Neural cell (in vitro differentiated cells): ENCODE measurements at regions not wholly inside any gene's neighbourhood (a gene's known extent, or its start where the extent isn't known, plus 50 kb on each side); places are given as distances from the start of the nearest gene placed in this dataset.

ENCODE experiments used
- H2AFZ ChIP-seq: fragments of 200-600, 300-800 bp; sonication (generic), shearing (Covaris generic); 2 replicates; pipeline ENCODE4 v1.6.0; 2014; ENCODE audit warnings: low read depth, mild to moderate bottlenecking, antibody characterized with exemption, low read length, moderate library complexity
- H3F3A ChIP-seq: fragments of 200-600 bp; shearing (Covaris generic); 2 replicates; pipeline ENCODE4 v1.6.1; 2016; ENCODE audit warnings: mild to moderate bottlenecking, moderate library complexity, mixed read lengths, antibody characterized with exemption, low read length; ENCODE audit not compliant: insufficient read depth, poor library complexity, severe bottlenecking
- H3K27ac ChIP-seq: fragments of 200-600, 300-800 bp; sonication (generic), shearing (Covaris generic); 2 replicates; pipeline ENCODE4 v1.5.1; 2014; ENCODE audit warnings: mild to moderate bottlenecking, low read length, moderate library complexity
- H3K27me3 ChIP-seq: fragments of 300-800, 200-600 bp; sonication (generic), shearing (Covaris generic); 2 replicates; pipeline ENCODE4 v1.6.0; 2014; ENCODE audit warnings: mild to moderate bottlenecking, low read depth, low read length, moderate library complexity; ENCODE audit not compliant: insufficient read depth
- H3K36me3 ChIP-seq: fragments of 300-800, 200-600 bp; sonication (generic), shearing (Covaris generic); 2 replicates; pipeline ENCODE4 v1.5.1; 2014; ENCODE audit warnings: mild to moderate bottlenecking, antibody characterized with exemption, low read length, moderate library complexity; ENCODE audit not compliant: insufficient read depth
- H3K4me2 ChIP-seq: fragments of 300-800, 200-600 bp; sonication (generic), shearing (Covaris generic); 2 replicates; pipeline ENCODE4 v1.6.0; 2014; ENCODE audit warnings: mild to moderate bottlenecking, low read length
- H3K4me3 ChIP-seq: fragments of 300-800, 200-600 bp; sonication (generic), shearing (Covaris generic); 2 replicates; pipeline ENCODE4 v1.5.1; 2014; ENCODE audit warnings: mild to moderate bottlenecking, low read length, moderate library complexity
- H3K79me2 ChIP-seq: fragments of 200-600 bp; shearing (Covaris generic); replicated peaks from 2 replicates; pipeline ENCODE4 v1.6.0; 2014; ENCODE audit warnings: mild to moderate bottlenecking, low read length, moderate library complexity; ENCODE audit not compliant: insufficient read depth
- H3K9ac ChIP-seq: fragments of 300-800, 200-600 bp; sonication (generic), shearing (Covaris generic); 2 replicates; pipeline ENCODE4 v1.6.1; 2016; ENCODE audit warnings: mild to moderate bottlenecking, low read length, mixed read lengths
- H3K9me2 ChIP-seq: fragments of 200-600 bp; shearing (Covaris generic); 2 replicates; pipeline ENCODE4 v1.6.1; 2016; ENCODE audit warnings: mild to moderate bottlenecking, low read length, mixed read lengths; ENCODE audit not compliant: insufficient read depth
- H3K9me3 ChIP-seq: fragments of 200-600, 300-800 bp; sonication (generic), shearing (Covaris generic); 2 replicates; pipeline ENCODE4 v1.6.1; 2016; ENCODE audit warnings: mild to moderate bottlenecking, mixed run types, low read length, moderate library complexity, mixed read lengths
- H4K20me1 ChIP-seq: fragments of 200-600 bp; shearing (Covaris generic); 2 replicates; pipeline ENCODE4 v1.6.1; 2016; ENCODE audit warnings: mild to moderate bottlenecking, mixed run types; ENCODE audit not compliant: insufficient read depth
- EP300 ChIP-seq: fragments of 450-650 bp; conservative IDR thresholded peaks from 2 replicates; pipeline ENCODE4 v1.6.1; 2014; ENCODE audit warnings: antibody characterized with exemption, mild to moderate bottlenecking, moderate library complexity; ENCODE audit not compliant: poor library complexity, severe bottlenecking
- EZH2 ChIP-seq: fragments of 200-600, 300-800 bp; shearing (Covaris generic), sonication (generic); IDR thresholded peaks from 2 replicates; pipeline ENCODE4 v1.6.1; 2014; ENCODE audit warnings: antibody characterized with exemption, low read length, borderline replicate concordance, mild to moderate bottlenecking; ENCODE audit not compliant: insufficient read depth, poor library complexity, severe bottlenecking
- MXI1 ChIP-seq: fragments of 450-650 bp; conservative IDR thresholded peaks from 2 replicates; pipeline ENCODE4 v1.6.1; 2014; ENCODE audit warnings: antibody characterized with exemption, mild to moderate bottlenecking; ENCODE audit not compliant: poor library complexity, severe bottlenecking
- POLR2AphosphoS5 ChIP-seq: IDR thresholded peaks from 2 replicates; pipeline ENCODE4 v1.6.1; 2012
- RAD21 ChIP-seq: fragments of 450-650 bp; conservative IDR thresholded peaks from 2 replicates; pipeline ENCODE4 v1.6.1; 2014; ENCODE audit warnings: antibody characterized with exemption, mild to moderate bottlenecking, moderate library complexity
- REST ChIP-seq: IDR thresholded peaks from 2 replicates; pipeline ENCODE4 v1.6.1; 2012; ENCODE audit warnings: borderline replicate concordance
- SMC3 ChIP-seq: fragments of 450-650 bp; conservative IDR thresholded peaks from 2 replicates; pipeline ENCODE4 v1.6.1; 2014; ENCODE audit warnings: antibody characterized with exemption, mild to moderate bottlenecking, moderate library complexity; ENCODE audit not compliant: poor library complexity
- TAF1 ChIP-seq: IDR thresholded peaks from 2 replicates; pipeline ENCODE4 v1.6.1; 2012; ENCODE audit warnings: low read depth
- TF ChIP-seq, protein P1 (sequence below): fragments of 450-650 bp; IDR thresholded peaks from 2 replicates; pipeline ENCODE4 v1.5.1; 2014; ENCODE audit warnings: antibody characterized with exemption, mild to moderate bottlenecking, moderate library complexity; ENCODE audit not compliant: poor library complexity, severe bottlenecking

- Histone ChIP-seq H3K4me3 (no peak overlapping the region), H2AFZ (no peak overlapping the region), H3K9me2 (no peaks in the 10 kb centered on the region), H3K79me2 (no peaks in the 10 kb centered on the region), H3K27ac (no peak overlapping the region), H3K36me3 (no peaks in the 10 kb centered on the region), H3F3A (no peaks in the 10 kb centered on the region), H3K9me3 (no peaks in the 10 kb centered on the region), H4K20me1 (no peaks in the 10 kb centered on the region), H3K4me2 (no peak overlapping the region), H3K9ac (no peak overlapping the region), H3K27me3 (no peaks in the 10 kb centered on the region)
- TF ChIP-seq MXI1, result no peak
- no peak for TF ChIP-seq EZH2
- TF ChIP-seq SMC3, result no peak
- TF ChIP-seq, protein P1, sequence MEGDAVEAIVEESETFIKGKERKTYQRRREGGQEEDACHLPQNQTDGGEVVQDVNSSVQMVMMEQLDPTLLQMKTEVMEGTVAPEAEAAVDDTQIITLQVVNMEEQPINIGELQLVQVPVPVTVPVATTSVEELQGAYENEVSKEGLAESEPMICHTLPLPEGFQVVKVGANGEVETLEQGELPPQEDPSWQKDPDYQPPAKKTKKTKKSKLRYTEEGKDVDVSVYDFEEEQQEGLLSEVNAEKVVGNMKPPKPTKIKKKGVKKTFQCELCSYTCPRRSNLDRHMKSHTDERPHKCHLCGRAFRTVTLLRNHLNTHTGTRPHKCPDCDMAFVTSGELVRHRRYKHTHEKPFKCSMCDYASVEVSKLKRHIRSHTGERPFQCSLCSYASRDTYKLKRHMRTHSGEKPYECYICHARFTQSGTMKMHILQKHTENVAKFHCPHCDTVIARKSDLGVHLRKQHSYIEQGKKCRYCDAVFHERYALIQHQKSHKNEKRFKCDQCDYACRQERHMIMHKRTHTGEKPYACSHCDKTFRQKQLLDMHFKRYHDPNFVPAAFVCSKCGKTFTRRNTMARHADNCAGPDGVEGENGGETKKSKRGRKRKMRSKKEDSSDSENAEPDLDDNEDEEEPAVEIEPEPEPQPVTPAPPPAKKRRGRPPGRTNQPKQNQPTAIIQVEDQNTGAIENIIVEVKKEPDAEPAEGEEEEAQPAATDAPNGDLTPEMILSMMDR, result no peak
- TF ChIP-seq REST, result no peak
- TF ChIP-seq POLR2AphosphoS5, result no peak
- TF ChIP-seq TAF1, result no peak
- no peak for TF ChIP-seq EP300
- no peak for TF ChIP-seq RAD21
These were observed 204.5 kb downstream of the TTLL7 start for GRCh38 chr1:83794384-83794783.

GRCh38 chr1:83791821-83792437 is 207.0 kb downstream of the TTLL7 start:
- no peaks in the 10 kb centered on the region for H3K27me3 ChIP-seq
- H3F3A ChIP-seq, result no peaks in the 10 kb centered on the region
- H4K20me1 ChIP-seq, result no peaks in the 10 kb centered on the region
- H3K79me2 ChIP-seq, result no peaks in the 10 kb centered on the region
- no peaks in the 10 kb centered on the region for H3K9me2 ChIP-seq
- H3K27ac ChIP-seq, result no peak overlapping the region
- no peaks in the 10 kb centered on the region for H3K36me3 ChIP-seq
- no peak overlapping the region for H3K4me3 ChIP-seq
- H2AFZ ChIP-seq, result no peak overlapping the region
- H3K9me3 ChIP-seq, result no peaks in the 10 kb centered on the region
- H3K4me2 ChIP-seq, result no peak overlapping the region
- H3K9ac ChIP-seq, result no peak overlapping the region
- TF ChIP-seq TAF1 (no peak), RAD21 (no peak), MXI1 (no peak), EP300 (no peak), EZH2 (no peak), SMC3 (no peak)
